NCI-H1436 (cell line): ENCODE measurements at regions not wholly inside any gene's neighbourhood (a gene's known extent, or its start where the extent isn't known, plus 50 kb on each side); places are given as distances from the start of the nearest gene placed in this dataset.

Experiments used
- DNase-seq: peaks from one replicate; lab custom pipeline; 2025; lab: John Stamatoyannopoulos, UW

- no peak for DNase-seq
Observed at GRCh38 chrX:104306180-104306579, 51.4 kb upstream of the ESX1 start.
